Endothelial cell of umbilical vein (primary cell): ENCODE measurements at regions not wholly inside any gene's neighbourhood (a gene's known extent, or its start where the extent isn't known, plus 50 kb on each side); places are given as distances from the start of the nearest gene placed in this dataset.
A peak's percentile ranks its signal among the peaks of the same experiment; 100 is the strongest.

Experiments
- BruUV-seq: library from RNA; stranded (reverse); fragments of 400-500 nt; replicated peaks from 2 replicates; lab custom pipeline; 2021; lab: Mats Ljungman, UMichigan
- CTCF ChIA-PET: fragments of 300-600, 350-600 bp; sonication (Branson Sonifier 250); formaldehyde crosslinking; loops from one replicate; lab custom pipeline; 2021; ENCODE audit warnings: antibody characterized with exemption, inconsistent platforms; lab: Charles Lee
- POLR2A ChIA-PET: fragments of 300-600, 350-600 bp; sonication (Branson Sonifier 250); formaldehyde crosslinking; loops from one replicate; lab custom pipeline; 2021; ENCODE audit warnings: antibody characterized with exemption, inconsistent platforms; lab: Charles Lee
- DNase-seq: peaks from one replicate; pipeline ENCODE4 v3.0.0-alpha.2; 2011; ENCODE audit warnings: low read depth, low spot score
- FAIRE-seq: peaks from 2 replicates; lab custom pipeline; 2011; peaks lifted over from hg19 to GRCh38; lab: Jason Lieb, UNC
- H2AFZ ChIP-seq: 2 replicates; pipeline ENCODE4 v1.6.0; 2012; ENCODE audit warnings: low read depth, low read length, control low read depth, inconsistent platforms
- H3K27ac ChIP-seq: 2 replicates; pipeline ENCODE4 v1.5.1; 2011; ENCODE audit warnings: low read depth, mild to moderate bottlenecking, control low read depth, low read length, moderate library complexity; ENCODE audit not compliant: insufficient read depth
- H3K27me3 ChIP-seq, 2 experiments: 2 replicates each; pipeline versions ENCODE4 v1.6.0 to v1.6.1; 2011; ENCODE audit warnings: low read length in 2 of 2, mixed read lengths in 1 of 2; ENCODE audit not compliant: control insufficient read depth in 2 of 2, insufficient read depth in 2 of 2
- H3K36me3 ChIP-seq, 2 experiments: 2 replicates in 1 of 2; 3 replicates in 1 of 2; pipeline ENCODE4 v1.5.1; 2011; ENCODE audit warnings: low read length in 2 of 2, mild to moderate bottlenecking in 1 of 2, moderate library complexity in 1 of 2; ENCODE audit not compliant: control insufficient read depth in 2 of 2, insufficient read depth in 2 of 2; ENCODE audit errors: extremely low read depth in 1 of 2
- H3K4me1 ChIP-seq: 3 replicates; pipeline ENCODE4 v1.5.1; 2011; ENCODE audit warnings: mild to moderate bottlenecking, low read length; ENCODE audit not compliant: control insufficient read depth, insufficient read depth; ENCODE audit errors: extremely low read depth
- H3K4me2 ChIP-seq: 2 replicates; pipeline ENCODE4 v1.6.1; 2011; ENCODE audit warnings: low read length, control low read depth, mixed read lengths; ENCODE audit not compliant: insufficient read depth
- H3K4me3 ChIP-seq, 3 experiments: fragments of 200-600 bp in 1 of 3; sonication (generic), shearing (Covaris generic) in 1 of 3; replicated peaks in 1 of 3; 2 replicates each; pipeline ENCODE4 v1.5.1; 2011 to 2016; ENCODE audit warnings: control low read depth in 3 of 3, low read length in 3 of 3, mild to moderate bottlenecking in 2 of 3, inconsistent platforms in 1 of 3, low read depth in 1 of 3, moderate library complexity in 1 of 3; ENCODE audit not compliant: insufficient read depth in 1 of 3
- H3K79me2 ChIP-seq: 2 replicates; pipeline ENCODE4 v1.6.0; 2012; ENCODE audit warnings: low read length, inconsistent platforms; ENCODE audit not compliant: control insufficient read depth, insufficient read depth
- H3K9ac ChIP-seq: replicated peaks from 2 replicates; pipeline ENCODE3; 2011; ENCODE audit warnings: low read length, control low read depth; ENCODE audit not compliant: insufficient read depth; ENCODE audit errors: extremely low read depth
- H3K9me1 ChIP-seq: replicated peaks from 3 replicates; pipeline ENCODE4 v1.6.0; 2011; ENCODE audit warnings: mild to moderate bottlenecking, low read length; ENCODE audit not compliant: control insufficient read depth, insufficient read depth; ENCODE audit errors: extremely low read depth
- H3K9me3 ChIP-seq: replicated peaks from 2 replicates; pipeline ENCODE4 v1.5.1; 2012; ENCODE audit warnings: low read length, inconsistent platforms; ENCODE audit not compliant: control insufficient read depth, insufficient read depth
- H4K20me1 ChIP-seq: replicated peaks from 2 replicates; pipeline ENCODE3; 2011; ENCODE audit warnings: mild to moderate bottlenecking, low read length; ENCODE audit not compliant: control insufficient read depth, insufficient read depth; ENCODE audit errors: extremely low read depth
- EZH2 ChIP-seq: IDR thresholded peaks from 2 replicates; pipeline ENCODE4 v1.6.1; 2012; ENCODE audit warnings: borderline replicate concordance, low read depth, mild to moderate bottlenecking, moderate library complexity, low read length, inconsistent platforms; ENCODE audit not compliant: severe bottlenecking
- FOS ChIP-seq: IDR thresholded peaks from 2 replicates; pipeline ENCODE4 v1.6.1; 2011; ENCODE audit warnings: mild to moderate bottlenecking, low read length, moderate library complexity, borderline replicate concordance; ENCODE audit not compliant: insufficient read depth
- GATA2 ChIP-seq: IDR thresholded peaks from 2 replicates; pipeline ENCODE4 v1.7.0; 2011; ENCODE audit warnings: low read depth, mild to moderate bottlenecking, moderate library complexity, mixed read lengths, low read length; ENCODE audit not compliant: insufficient read length, insufficient read depth
- JUN ChIP-seq: IDR thresholded peaks from 2 replicates; pipeline ENCODE4 v1.6.1; 2011; ENCODE audit warnings: borderline replicate concordance, low read depth; ENCODE audit not compliant: insufficient read length, insufficient read depth
- MYC ChIP-seq: IDR thresholded peaks from one replicate; pipeline ENCODE4 v1.6.1; 2011; ENCODE audit warnings: mild to moderate bottlenecking, low read depth, low read length
- POLR2A ChIP-seq: IDR thresholded peaks from 2 replicates; pipeline ENCODE4 v1.6.1; 2012; ENCODE audit warnings: low read depth, mild to moderate bottlenecking, control low read depth, low read length
- POLR2AphosphoS5 ChIP-seq: IDR thresholded peaks from 2 replicates; pipeline ENCODE4 v1.6.1; 2012; ENCODE audit warnings: low read depth, mild to moderate bottlenecking, control low read depth, low read length, moderate library complexity; ENCODE audit not compliant: insufficient read depth
- dilution Hi-C: fragments of 300-500 bp; cut with MboI; formaldehyde crosslinking; loops from one replicate; pipeline ENCODE4 v1.15.0; 2019; ENCODE audit warnings: low sequenced_read_pairs; ENCODE audit not compliant: extremely low pct_ligation_motif_present
- intact Hi-C: fragments of 100-400 bp; cut with micrococcal nuclease; formaldehyde crosslinking; loops from one replicate; pipeline ENCODE4 v1.10.0; 2022
- TF ChIP-seq, protein P1 (sequence below): IDR thresholded peaks from 2 replicates; pipeline ENCODE4 v1.6.1; 2011; ENCODE audit not compliant: insufficient read depth, insufficient read length
- TF ChIP-seq, protein P2 (sequence below), 2 donors: IDR thresholded peaks; 1 replicate in 1 of 2; 2 replicates in 1 of 2; pipeline ENCODE4 v1.5.1; 2011; ENCODE audit warnings: low read length in 2 of 2, mild to moderate bottlenecking in 2 of 2, moderate library complexity in 2 of 2, control low read depth in 1 of 2, inconsistent platforms in 1 of 2, low read depth in 1 of 2; ENCODE audit not compliant: insufficient read depth in 1 of 2; ENCODE audit errors: extremely low read depth in 1 of 2

GRCh38 chr20:10805764-10806163, 132.0 kb upstream of the JAG1 start:
- no peak overlapping the region for H3K9ac ChIP-seq
- FAIRE-seq (peak; percentile 28), DNase-seq (peak; percentile 24)
- no peak overlapping the region for H3K4me3 ChIP-seq
- peak overlapping the region; percentile 73 for H2AFZ ChIP-seq
- H3K4me1 ChIP-seq = no peaks in the 10 kb centered on the region
- no TSS peak for BruUV-seq
- TF ChIP-seq POLR2A = no peak
- no peak for TF ChIP-seq MYC
- no peak for TF ChIP-seq EZH2
- TF ChIP-seq, protein P1, sequence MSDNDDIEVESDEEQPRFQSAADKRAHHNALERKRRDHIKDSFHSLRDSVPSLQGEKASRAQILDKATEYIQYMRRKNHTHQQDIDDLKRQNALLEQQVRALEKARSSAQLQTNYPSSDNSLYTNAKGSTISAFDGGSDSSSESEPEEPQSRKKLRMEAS = no peak
- TF ChIP-seq GATA2 = no peak
- TF ChIP-seq JUN = no peak
- TF ChIP-seq, protein P2, sequence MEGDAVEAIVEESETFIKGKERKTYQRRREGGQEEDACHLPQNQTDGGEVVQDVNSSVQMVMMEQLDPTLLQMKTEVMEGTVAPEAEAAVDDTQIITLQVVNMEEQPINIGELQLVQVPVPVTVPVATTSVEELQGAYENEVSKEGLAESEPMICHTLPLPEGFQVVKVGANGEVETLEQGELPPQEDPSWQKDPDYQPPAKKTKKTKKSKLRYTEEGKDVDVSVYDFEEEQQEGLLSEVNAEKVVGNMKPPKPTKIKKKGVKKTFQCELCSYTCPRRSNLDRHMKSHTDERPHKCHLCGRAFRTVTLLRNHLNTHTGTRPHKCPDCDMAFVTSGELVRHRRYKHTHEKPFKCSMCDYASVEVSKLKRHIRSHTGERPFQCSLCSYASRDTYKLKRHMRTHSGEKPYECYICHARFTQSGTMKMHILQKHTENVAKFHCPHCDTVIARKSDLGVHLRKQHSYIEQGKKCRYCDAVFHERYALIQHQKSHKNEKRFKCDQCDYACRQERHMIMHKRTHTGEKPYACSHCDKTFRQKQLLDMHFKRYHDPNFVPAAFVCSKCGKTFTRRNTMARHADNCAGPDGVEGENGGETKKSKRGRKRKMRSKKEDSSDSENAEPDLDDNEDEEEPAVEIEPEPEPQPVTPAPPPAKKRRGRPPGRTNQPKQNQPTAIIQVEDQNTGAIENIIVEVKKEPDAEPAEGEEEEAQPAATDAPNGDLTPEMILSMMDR (IDR thresholded peaks at IDR 0.05; ENCODE audit: extremely low read depth in 1 of 2, insufficient read depth in 1 of 2, low read depth in 1 of 2, low read length in 2 of 2) = no peak
- no peak for TF ChIP-seq POLR2AphosphoS5
- no peak for TF ChIP-seq FOS
- ChIA-PET CTCF (interaction anchor here (0.8 to 1.3 kb wide), 3 partner anchors 9 to 17 kb away, joined by 3 read pairs; no protein-coding TSS in a partner anchor), POLR2A (no interaction called here)
- no peaks in the 10 kb centered on the region for H3K36me3 ChIP-seq
- no peak overlapping the region for H3K27ac ChIP-seq
- intact Hi-C loops = no loop called here
- no peaks in the 10 kb centered on the region for H3K9me3 ChIP-seq
- no peaks in the 10 kb centered on the region for H3K9me1 ChIP-seq
- no peak overlapping the region for H3K4me2 ChIP-seq
- dilution Hi-C loops = no loop called here
- H3K27me3 ChIP-seq = no peaks in the 10 kb centered on the region
- H4K20me1 ChIP-seq = no peaks in the 10 kb centered on the region
- H3K79me2 ChIP-seq = no peaks in the 10 kb centered on the region
